ENCODE measurements at regions not wholly inside any gene's neighbourhood (a gene's known extent, or its start where the extent isn't known, plus 50 kb on each side); places are given as distances from the start of the nearest gene placed in this dataset.

GRCh38 chr18:44214396-44214795 lies 466.3 kb upstream of the SETBP1 start:
- TF ChIP-seq CTCF (conservative IDR thresholded peaks at IDR 0.05; ENCODE audit: low read depth, low read length) (no peak), EZH2 (IDR thresholded peaks at IDR 0.05; ENCODE audit: borderline replicate concordance, low read depth, low read length, poor library complexity, severe bottlenecking) (no peak)

Data from A673 (cell line).